HT1080 (cell line): ENCODE measurements at regions not wholly inside any gene's neighbourhood (a gene's known extent, or its start where the extent isn't known, plus 50 kb on each side); places are given as distances from the start of the nearest gene placed in this dataset.

Experiments
- DNase-seq: peaks from one replicate; pipeline ENCODE4 v3.0.0-alpha.2; 2015; ENCODE audit warnings: low read depth

- DNase-seq, result no peak
Observed at GRCh38 chr1:115577513-115577912, 64.3 kb upstream of the VANGL1 start.

GRCh38 chr1:115575661-115576060, 66.1 kb upstream of the VANGL1 start:
- no peak for DNase-seq

- DNase-seq, result no peak
Observed at GRCh38 chr1:115572710-115573109, 69.1 kb upstream of the VANGL1 start.

GRCh38 chr1:115567431-115567830, 74.3 kb upstream of the VANGL1 start:
- no peak for DNase-seq

- no peak for DNase-seq
Observed at GRCh38 chr1:115565791-115566190, 76.0 kb upstream of the VANGL1 start.

GRCh38 chr1:115565353-115565752, 76.4 kb upstream of the VANGL1 start:
- DNase-seq, result no peak

GRCh38 chr1:115564201-115564600, 77.6 kb upstream of the VANGL1 start:
- no peak for DNase-seq

GRCh38 chr1:115560027-115560426, 81.7 kb upstream of the VANGL1 start:
- no peak for DNase-seq

GRCh38 chr1:115558275-115558674, 83.5 kb upstream of the VANGL1 start:
- no peak for DNase-seq

- DNase-seq, result no peak
Observed at GRCh38 chr1:115557715-115558114, 84.1 kb upstream of the VANGL1 start.

GRCh38 chr1:115556236-115556635, 85.5 kb upstream of the VANGL1 start:
- DNase-seq, result no peak

GRCh38 chr1:115555446-115555845, 86.3 kb upstream of the VANGL1 start:
- no peak for DNase-seq

GRCh38 chr1:115547696-115548095, 94.1 kb upstream of the VANGL1 start:
- no peak for DNase-seq

- DNase-seq, result no peak
Observed at GRCh38 chr1:115546846-115547245, 94.9 kb upstream of the VANGL1 start.

GRCh38 chr1:115545791-115546733, 95.7 kb upstream of the VANGL1 start:
- peak; percentile 98 for DNase-seq

- no peak for DNase-seq
Observed at GRCh38 chr1:115545096-115545720, 96.6 kb upstream of the VANGL1 start.

- no peak for DNase-seq
Observed at GRCh38 chr1:115544131-115544530, 97.6 kb upstream of the VANGL1 start.

GRCh38 chr1:115543247-115543646, 98.5 kb upstream of the VANGL1 start:
- no peak for DNase-seq

- DNase-seq, result no peak
Observed at GRCh38 chr1:115539736-115540135, 102.0 kb upstream of the VANGL1 start.

GRCh38 chr1:115539061-115539460, 102.7 kb upstream of the VANGL1 start:
- no peak for DNase-seq

GRCh38 chr1:115538579-115538978, 103.2 kb upstream of the VANGL1 start:
- DNase-seq, result no peak

GRCh38 chr1:115537415-115537814, 104.4 kb upstream of the VANGL1 start:
- DNase-seq, result no peak
